ENCODE measurements at regions not wholly inside any gene's neighbourhood (a gene's known extent, or its start where the extent isn't known, plus 50 kb on each side); places are given as distances from the start of the nearest gene placed in this dataset.
"Not testable (repeated sequence)": the region's sequence is repeated elsewhere in the genome, so short reads cannot be mapped to it uniquely, and the experiment has no call there.

GRCh38 chr9:108419379-108419778 lies 436.4 kb downstream of the ACTL7B start:
- intact Hi-C loops (cut with micrococcal nuclease): no loop called here

GRCh38 chr9:108417726-108418125 lies 438.1 kb downstream of the ACTL7B start:
- intact Hi-C loops (cut with micrococcal nuclease): no loop called here

DNA sequence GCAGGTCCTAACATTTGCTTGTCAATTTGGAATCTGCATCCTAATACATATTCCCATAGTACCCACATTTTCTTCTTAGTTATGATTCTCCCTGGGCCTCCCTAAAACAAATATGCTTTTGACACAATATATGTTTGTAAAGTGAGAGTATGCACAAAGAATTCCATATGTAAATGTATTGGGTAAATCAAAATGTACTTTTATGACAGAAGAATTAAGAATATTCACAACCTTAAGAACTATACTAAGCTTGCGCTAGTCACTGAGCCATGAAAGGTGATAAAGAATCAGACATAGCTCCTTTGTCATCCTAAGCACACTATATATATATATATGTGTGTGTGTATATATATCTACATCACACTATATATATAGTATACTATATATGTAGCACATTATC lies 438.5 kb downstream of the ACTL7B start:
- intact Hi-C loops (cut with micrococcal nuclease): no loop called here

- intact Hi-C loops (cut with micrococcal nuclease): no loop called here
These were observed 439.5 kb downstream of the ACTL7B start for GRCh38 chr9:108416324-108416723.

- intact Hi-C loops (cut with micrococcal nuclease): no loop called here
These were observed 442.0 kb downstream of the ACTL7B start for GRCh38 chr9:108413809-108414208.

DNA sequence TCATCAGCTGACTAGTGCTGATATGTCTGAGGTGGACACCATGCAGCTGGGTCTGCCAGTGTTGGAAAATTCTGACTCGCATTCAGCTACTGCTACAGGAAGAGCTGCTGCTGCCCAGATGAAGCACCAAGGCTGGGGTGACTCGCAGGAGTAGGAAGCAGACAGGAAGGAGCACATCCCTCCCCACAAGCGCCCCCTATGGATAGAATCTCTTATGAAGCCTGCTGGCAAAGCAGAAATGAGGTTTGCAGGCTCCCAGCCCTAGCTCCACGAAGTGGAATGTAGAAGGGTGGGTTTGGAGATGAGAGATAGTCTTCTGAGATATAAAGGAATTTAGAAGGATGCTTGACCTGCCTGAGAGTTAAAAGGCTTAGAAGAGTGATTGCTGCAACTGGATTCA lies 443.0 kb downstream of the ACTL7B start:
- intact Hi-C loops (cut with micrococcal nuclease): no loop called here

DNA sequence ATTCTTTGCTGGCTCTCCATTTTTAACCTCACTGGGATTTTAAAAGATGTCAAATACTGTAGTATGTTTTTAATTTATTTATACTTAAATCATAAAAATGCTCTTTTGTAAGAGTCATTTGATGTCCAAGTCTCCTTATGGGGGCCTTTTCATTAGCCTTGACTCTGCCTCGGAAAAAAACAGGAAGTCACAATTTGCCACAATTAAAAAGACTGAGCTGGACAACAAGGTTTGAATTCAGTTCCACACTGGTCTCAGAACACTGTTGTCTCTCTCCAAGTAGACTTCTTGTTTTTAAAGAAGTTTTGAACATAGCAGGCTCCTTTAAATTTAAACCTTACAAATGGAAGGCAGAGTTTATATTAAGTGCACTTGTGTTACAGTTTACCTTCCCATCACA lies 444.2 kb downstream of the ACTL7B start:
- intact Hi-C loops (cut with micrococcal nuclease): no loop called here

GRCh38 chr9:108410161-108410560 lies 445.6 kb downstream of the ACTL7B start:
- intact Hi-C loops (cut with micrococcal nuclease): no loop called here

DNA sequence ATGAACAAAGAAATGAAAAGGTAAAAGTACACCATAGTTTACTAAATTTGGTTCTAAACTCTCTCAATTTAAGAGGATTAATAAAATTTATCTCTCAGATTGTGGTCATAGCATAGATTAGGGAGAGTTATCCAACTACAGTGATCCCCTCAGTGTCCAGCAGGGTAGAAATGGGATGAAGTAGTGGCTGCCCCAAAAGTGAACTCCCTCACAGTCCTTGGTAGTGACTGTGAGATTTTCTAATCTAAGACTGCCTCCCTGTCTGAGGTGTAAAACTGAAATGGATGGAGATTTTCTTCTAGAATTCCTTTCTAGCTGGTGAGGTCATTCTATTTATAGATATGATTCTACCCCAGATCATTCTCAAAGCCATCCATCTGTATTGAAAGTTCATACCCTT lies 455.5 kb downstream of the ACTL7B start:
- intact Hi-C loops (cut with micrococcal nuclease): no loop called here

- intact Hi-C loops (cut with micrococcal nuclease): no loop called here
These were observed 455.9 kb downstream of the ACTL7B start for GRCh38 chr9:108399851-108400250.

DNA sequence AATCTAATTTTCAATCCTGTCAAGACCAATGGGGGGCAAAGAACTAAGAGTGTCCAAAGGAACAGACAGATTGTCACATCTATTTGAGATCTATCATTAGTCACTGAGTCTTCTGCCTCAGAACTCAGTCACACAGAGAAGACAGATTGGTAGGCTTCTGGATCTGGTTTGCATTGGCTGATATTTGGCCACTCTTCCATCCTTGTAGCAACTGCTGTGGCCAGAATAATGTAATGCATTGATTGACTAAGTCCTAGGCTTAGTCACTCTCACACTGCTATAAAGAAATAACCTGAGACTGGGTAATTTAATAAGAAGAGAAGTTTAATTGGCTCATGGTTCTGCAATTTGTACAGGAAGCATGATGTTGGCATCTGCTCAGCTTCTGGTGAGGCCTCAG lies 458.5 kb downstream of the ACTL7B start:
- intact Hi-C loops (cut with micrococcal nuclease): no loop called here

- intact Hi-C loops (cut with micrococcal nuclease): no loop called here
These were observed 459.2 kb downstream of the ACTL7B start for GRCh38 chr9:108396611-108397010.

DNA sequence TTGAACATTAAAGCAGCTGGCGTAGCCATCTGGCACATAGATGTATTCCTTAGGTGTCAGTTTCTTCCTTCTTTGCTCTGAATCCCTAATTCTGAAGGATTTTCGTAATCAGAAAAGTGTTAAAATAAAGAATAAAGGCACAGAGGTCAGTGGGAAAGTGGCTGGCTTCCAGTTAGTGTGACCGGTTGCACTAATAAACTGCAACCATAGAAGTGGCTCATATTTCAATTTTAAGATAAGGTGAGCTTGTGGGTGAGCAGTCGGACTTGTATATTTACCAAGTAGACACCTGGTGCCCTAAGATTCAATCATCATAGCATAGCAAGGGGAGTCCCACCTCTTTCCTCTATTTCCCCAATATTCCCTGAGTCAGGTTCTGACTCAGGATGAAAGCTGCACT lies 459.6 kb downstream of the ACTL7B start:
- intact Hi-C loops (cut with micrococcal nuclease): no loop called here

DNA sequence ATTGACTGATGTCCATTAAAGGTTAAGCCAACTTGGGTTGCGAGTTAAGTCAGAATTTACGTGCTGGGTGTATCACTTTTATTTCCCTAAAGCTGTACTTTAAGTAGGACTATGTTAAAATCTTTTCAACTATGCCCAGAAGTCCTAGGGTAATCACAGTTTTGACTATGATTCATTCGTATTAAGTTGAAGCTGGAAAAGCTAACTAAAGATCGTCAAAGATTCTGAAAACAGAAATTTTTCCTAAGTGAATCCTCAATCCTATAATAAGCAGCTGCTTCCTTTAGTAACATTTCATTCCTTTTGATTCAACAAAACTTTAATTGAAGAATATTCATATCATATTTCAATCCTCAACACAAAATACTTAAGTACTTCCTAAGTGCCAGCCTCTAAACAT lies 460.4 kb downstream of the ACTL7B start:
- intact Hi-C loops (cut with micrococcal nuclease): no loop called here

- intact Hi-C loops (cut with micrococcal nuclease): no loop called here
These were observed 461.1 kb downstream of the ACTL7B start for GRCh38 chr9:108394726-108395125.

DNA sequence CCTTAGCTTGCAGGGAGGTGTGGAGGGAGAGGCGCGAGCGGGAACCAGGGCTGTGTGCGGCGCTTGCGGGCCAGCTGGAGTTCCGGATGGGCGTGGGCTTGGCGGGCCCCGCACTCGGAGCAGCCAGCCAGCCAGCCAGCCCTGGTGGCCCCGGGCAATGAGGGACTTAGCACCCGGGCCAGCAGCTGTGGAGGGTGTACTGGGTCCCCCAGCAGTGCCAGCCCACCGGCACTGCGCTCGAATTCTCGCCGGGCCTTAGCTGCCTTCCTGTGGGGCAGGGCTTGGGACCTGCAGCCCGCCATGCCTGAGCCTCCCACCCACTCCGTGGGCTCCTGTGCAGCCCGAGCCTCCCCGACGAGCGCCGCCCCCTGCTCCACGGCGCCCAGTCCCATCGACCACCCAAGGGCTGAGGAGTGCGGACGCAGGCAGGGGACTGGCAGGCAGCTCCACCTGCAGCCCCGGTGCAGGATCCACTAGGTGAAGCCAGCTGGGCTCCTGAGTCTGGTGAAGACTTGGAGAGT lies 462.2 kb downstream of the ACTL7B start:
- intact Hi-C loops (cut with micrococcal nuclease): not testable (repeated sequence)

DNA sequence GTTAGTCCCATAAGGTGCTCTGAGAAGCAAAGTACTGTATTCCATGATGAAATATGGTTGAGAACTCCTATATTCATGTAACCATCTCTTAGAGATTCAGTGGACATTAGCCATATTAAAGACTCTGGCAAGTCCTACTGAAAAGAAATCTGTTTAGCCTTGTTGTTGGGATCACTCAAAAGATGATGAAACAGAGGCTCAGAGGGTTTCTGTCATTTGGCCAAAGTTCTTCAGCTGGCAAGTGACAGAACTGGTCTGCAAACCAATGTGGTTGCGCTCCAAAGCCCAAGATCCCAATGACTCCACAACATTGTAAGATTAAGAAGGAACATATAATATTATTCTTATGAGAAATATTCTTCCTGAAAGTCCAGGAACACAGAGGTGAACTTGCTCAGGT lies 462.9 kb downstream of the ACTL7B start:
- intact Hi-C loops (cut with micrococcal nuclease): no loop called here

- intact Hi-C loops (cut with micrococcal nuclease): no loop called here
These were observed 466.7 kb downstream of the ACTL7B start for GRCh38 chr9:108389056-108389455.

- intact Hi-C loops (cut with micrococcal nuclease): no loop called here
These were observed 468.9 kb downstream of the ACTL7B start for GRCh38 chr9:108386859-108387384.

- intact Hi-C loops (cut with micrococcal nuclease): no loop called here
These were observed 469.8 kb downstream of the ACTL7B start for GRCh38 chr9:108386032-108386431.

- intact Hi-C loops (cut with micrococcal nuclease): no loop called here
These were observed 472.0 kb downstream of the ACTL7B start for GRCh38 chr9:108383796-108384195.

DNA sequence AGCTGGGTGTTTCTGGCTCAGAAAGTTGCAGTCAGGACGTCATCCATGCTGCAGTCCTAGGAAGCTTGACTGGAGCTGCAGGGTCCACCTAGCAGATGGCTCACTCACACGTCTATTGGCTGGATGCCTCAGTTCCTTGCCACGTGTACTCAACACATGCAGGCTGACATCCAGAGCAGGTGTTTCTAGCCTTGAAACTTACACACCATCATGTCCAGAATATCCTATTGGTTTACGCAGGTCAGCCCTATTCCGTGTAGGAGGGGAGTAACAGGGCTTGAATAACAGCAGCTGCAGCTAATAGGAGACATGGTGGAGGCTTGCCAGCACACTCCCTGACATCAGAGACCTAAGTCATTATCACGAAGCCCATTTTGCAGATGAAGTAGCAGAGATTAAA lies 473.5 kb downstream of the ACTL7B start:
- intact Hi-C loops (cut with micrococcal nuclease): no loop called here

DNA sequence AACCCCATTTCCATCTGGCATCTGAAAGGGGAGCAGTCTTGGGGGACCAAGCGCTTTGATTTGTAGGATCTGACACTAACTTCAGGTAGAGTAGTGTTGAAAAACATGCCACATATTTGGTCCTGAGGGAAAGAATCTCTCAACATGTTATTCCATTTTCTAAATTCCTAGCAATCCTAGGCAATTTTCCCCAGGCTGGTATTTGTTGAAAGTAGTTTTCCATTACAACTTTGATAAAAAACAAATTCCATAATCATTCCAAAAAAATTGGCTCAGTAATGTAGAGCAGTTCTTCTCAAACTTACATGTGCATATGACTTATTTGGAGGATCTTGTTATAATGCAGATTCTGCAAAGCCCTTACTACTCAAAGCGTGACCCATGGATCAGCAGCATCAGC lies 477.9 kb downstream of the ACTL7B start:
- intact Hi-C loops (cut with micrococcal nuclease): no loop called here

- intact Hi-C loops (cut with micrococcal nuclease): no loop called here
These were observed 478.4 kb downstream of the ACTL7B start for GRCh38 chr9:108377382-108377781.

Measured in T-helper 2 cell treated with Interferon-gamma antibody and Interleukin-4, amounts not matched to agents 100 ng/mL and 5 ng/mL, for 36 hours (primary cell).